PC-3 (cell line): ENCODE measurements at regions not wholly inside any gene's neighbourhood (a gene's known extent, or its start where the extent isn't known, plus 50 kb on each side); places are given as distances from the start of the nearest gene placed in this dataset.

Experiments used
- CTCF ChIP-seq: fragments of 300-600 bp; sonication (generic); conservative IDR thresholded peaks from 2 replicates; pipeline ENCODE4 v1.5.1; 2017; ENCODE audit warnings: antibody characterized with exemption, low read depth, mild to moderate bottlenecking, low read length
- EZH2 ChIP-seq: fragments of 300-600 bp; sonication (generic); IDR thresholded peaks from one replicate; pipeline ENCODE4 v1.6.1; 2017; ENCODE audit warnings: antibody characterized with exemption, mild to moderate bottlenecking, low read length; ENCODE audit not compliant: unreplicated experiment

DNA sequence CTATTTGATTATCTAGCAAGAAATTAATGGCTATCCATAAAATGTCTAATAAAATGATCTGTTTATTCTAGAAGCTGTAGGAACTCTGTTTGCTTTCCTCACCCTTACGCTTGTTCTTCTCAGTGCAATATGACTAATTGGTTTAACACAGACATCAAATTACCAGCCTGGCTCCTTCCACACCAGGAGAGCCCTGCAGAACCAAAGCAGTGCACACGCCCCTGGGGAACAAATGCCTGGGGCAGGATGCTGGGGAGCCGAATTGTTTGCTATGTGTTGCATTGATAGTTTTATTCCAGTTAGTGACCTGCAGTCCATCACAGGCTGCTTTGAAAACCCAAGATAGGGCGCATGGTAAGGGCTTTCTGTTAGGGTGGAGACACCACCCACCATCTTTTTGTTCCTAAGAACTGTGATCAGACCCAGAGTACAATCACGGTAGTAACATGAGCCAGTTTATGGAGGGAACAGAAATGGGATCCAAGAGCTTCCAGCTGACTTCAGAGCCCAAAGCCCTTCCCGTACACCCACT, 126.4 kb upstream of the CD93 start:
- TF ChIP-seq CTCF (no peak), EZH2 (no peak)
